HG03108 (cell line): ENCODE measurements at regions not wholly inside any gene's neighbourhood (a gene's known extent, or its start where the extent isn't known, plus 50 kb on each side); places are given as distances from the start of the nearest gene placed in this dataset.
"Not testable (repeated sequence)": the region's sequence is repeated elsewhere in the genome, so short reads cannot be mapped to it uniquely, and the experiment has no call there.

Experiments used
- ATAC-seq: cut with Tn5 transposase; IDR thresholded peaks from one replicate; pipeline ENCODE4 v1.9.1; 2021; ENCODE audit warnings: moderate library complexity; ENCODE audit not compliant: unreplicated experiment

GRCh38 chr20:48411919-48412522 lies 415.8 kb downstream of the PREX1 start:
- ATAC-seq = no peak

GRCh38 chr20:48411245-48411644 lies 416.6 kb downstream of the PREX1 start:
- no peak for ATAC-seq

- ATAC-seq = no peak
These were observed 418.7 kb downstream of the PREX1 start for GRCh38 chr20:48409055-48409615.

- no peak for ATAC-seq
These were observed 420.1 kb downstream of the PREX1 start for GRCh38 chr20:48407710-48408109.

- no peak for ATAC-seq
These were observed 420.9 kb downstream of the PREX1 start for GRCh38 chr20:48406912-48407340.

- no peak for ATAC-seq
These were observed 421.3 kb downstream of the PREX1 start for GRCh38 chr20:48406498-48406897.

- ATAC-seq = no peak
These were observed 421.9 kb downstream of the PREX1 start for GRCh38 chr20:48405909-48406308.

- ATAC-seq = no peak
These were observed 423.2 kb downstream of the PREX1 start for GRCh38 chr20:48404598-48404997.

GRCh38 chr20:48403167-48403761 lies 424.5 kb downstream of the PREX1 start:
- ATAC-seq = no peak

GRCh38 chr20:48401359-48401758 lies 426.4 kb downstream of the PREX1 start:
- no peak for ATAC-seq

GRCh38 chr20:48400009-48400408 lies 427.8 kb downstream of the PREX1 start:
- ATAC-seq = no peak

GRCh38 chr20:48398506-48399449 lies 429.0 kb downstream of the PREX1 start:
- ATAC-seq = no peak

GRCh38 chr20:48396981-48397861 lies 430.6 kb downstream of the PREX1 start:
- not testable (repeated sequence) for ATAC-seq

- ATAC-seq = no peak
These were observed 431.8 kb downstream of the PREX1 start for GRCh38 chr20:48395816-48396546.

GRCh38 chr20:48394415-48395081 lies 433.3 kb downstream of the PREX1 start:
- no peak for ATAC-seq

GRCh38 chr20:48393737-48394314 lies 434.0 kb downstream of the PREX1 start:
- no peak for ATAC-seq

- ATAC-seq = no peak
These were observed 434.5 kb downstream of the PREX1 start for GRCh38 chr20:48393311-48393685.

- no peak for ATAC-seq
These were observed 435.1 kb downstream of the PREX1 start for GRCh38 chr20:48392407-48393310.
